HCT116 (cell line): ENCODE measurements at regions not wholly inside any gene's neighbourhood (a gene's known extent, or its start where the extent isn't known, plus 50 kb on each side); places are given as distances from the start of the nearest gene placed in this dataset.

Experiments used
- ATAC-seq: fragments of 200-7000 bp; cut with Tn5 transposase; 2 replicates; pipeline ENCODE4 v1.9.1; 2020; ENCODE audit warnings: mild to moderate bottlenecking, moderate library complexity
- BruUV-seq: library from RNA; stranded (reverse); fragments of 400-500 nt; replicated peaks from 2 replicates; lab custom pipeline; 2021; lab: Mats Ljungman, UMichigan
- CTCF ChIA-PET: fragments of 300-600 bp; sonication (Branson Sonifier 250); formaldehyde crosslinking; loops from one replicate; lab custom pipeline; 2021; ENCODE audit warnings: antibody characterized with exemption; lab: Charles Lee
- POLR2A ChIA-PET: fragments of 300-600, 350-600 bp; sonication (Branson Sonifier 250); formaldehyde crosslinking; loops from one replicate; lab custom pipeline; 2021; ENCODE audit warnings: antibody characterized with exemption; lab: Charles Lee
- RAD21 ChIA-PET, 2 experiments: fragments of 300-600 bp; sonication (Branson Sonifier 250); formaldehyde crosslinking; loops; one replicate each; lab custom pipeline; 2023; ENCODE audit warnings: low total read pairs in 2 of 2; ENCODE audit not compliant: uncharacterized antibody in 2 of 2, unreplicated experiment in 2 of 2, low non-redundant PET in 1 of 2; lab: Charles Lee
- DNase-seq: peaks from one replicate; pipeline ENCODE4 v3.0.0-alpha.2; 2010; ENCODE audit warnings: low read depth, low spot score
- H2AFZ ChIP-seq: fragments of 200-600 bp; shearing (Covaris generic), sonication (generic); 2 replicates; pipeline ENCODE4 v1.6.1; 2017; ENCODE audit warnings: low read depth, mixed run types, mixed read lengths, antibody characterized with exemption, low read length; ENCODE audit not compliant: poor library complexity, severe bottlenecking
- H3K27ac ChIP-seq: 2 replicates; pipeline ENCODE4 v1.5.1; 2012; ENCODE audit warnings: low read depth, low read length
- H3K27me3 ChIP-seq: fragments of 200-600 bp; sonication (generic); 2 replicates; pipeline ENCODE4 v1.6.1; 2016; ENCODE audit warnings: mixed run types, low read length, mixed read lengths; ENCODE audit not compliant: insufficient read depth
- H3K36me3 ChIP-seq, 2 experiments: fragments of 200-500 bp in 1 of 2; fragments of 200-600 bp in 1 of 2; sonication (Bioruptor generic) in 1 of 2; sonication (generic) in 1 of 2; 2 replicates each; pipeline versions ENCODE4 v1.5.1 to v1.6.1; 2014 to 2016; ENCODE audit warnings: low read length in 2 of 2, inconsistent platforms in 1 of 2, mixed read lengths in 1 of 2, mixed run types in 1 of 2; ENCODE audit not compliant: insufficient read depth in 2 of 2, control insufficient read depth in 1 of 2
- H3K4me1 ChIP-seq, 2 experiments: fragments of 200-600 bp in 1 of 2; sonication (generic) in 1 of 2; 2 replicates each; pipeline versions ENCODE4 v1.5.1 to v1.6.1; 2012 to 2017; ENCODE audit warnings: low read length in 2 of 2, inconsistent platforms in 1 of 2, mild to moderate bottlenecking in 1 of 2, mixed read lengths in 1 of 2, mixed run types in 1 of 2, moderate library complexity in 1 of 2; ENCODE audit not compliant: insufficient read depth in 2 of 2, control insufficient read depth in 1 of 2
- H3K4me2 ChIP-seq: fragments of 200-600 bp; sonication (generic); 2 replicates; pipeline ENCODE4 v1.6.1; 2017; ENCODE audit warnings: mixed run types, low read length, mixed read lengths
- H3K4me3 ChIP-seq, 2 experiments: fragments of 200-600 bp in 1 of 2; sonication (generic) in 1 of 2; replicated peaks in 1 of 2; 2 replicates each; pipeline ENCODE4 v1.5.1; 2011 to 2016; ENCODE audit warnings: low read length in 2 of 2, control low read depth in 1 of 2, low read depth in 1 of 2, mild to moderate bottlenecking in 1 of 2, mixed read lengths in 1 of 2, mixed run types in 1 of 2
- H3K79me2 ChIP-seq: fragments of 200-600 bp; sonication (generic); 2 replicates; pipeline ENCODE4 v1.6.1; 2017; ENCODE audit warnings: mild to moderate bottlenecking, mixed run types, low read length, moderate library complexity, mixed read lengths; ENCODE audit not compliant: insufficient read depth
- H3K9ac ChIP-seq: fragments of 200-600 bp; sonication (generic); 2 replicates; pipeline ENCODE4 v1.6.1; 2016; ENCODE audit warnings: low read length, mixed read lengths
- H3K9me2 ChIP-seq: fragments of 200-600 bp; sonication (generic), shearing (Covaris generic); 2 replicates; pipeline ENCODE4 v1.6.1; 2017; ENCODE audit warnings: mixed run types, mild to moderate bottlenecking, moderate library complexity; ENCODE audit not compliant: insufficient read depth
- H3K9me3 ChIP-seq, 2 experiments: fragments of 200-500 bp in 1 of 2; fragments of 200-600 bp in 1 of 2; sonication (Bioruptor generic) in 1 of 2; sonication (generic) in 1 of 2; 2 replicates each; pipeline ENCODE4 v1.6.1; 2014 to 2017; ENCODE audit warnings: low read length in 2 of 2, mixed read lengths in 2 of 2, inconsistent platforms in 1 of 2, low read depth in 1 of 2, mild to moderate bottlenecking in 1 of 2, mixed run types in 1 of 2, moderate library complexity in 1 of 2; ENCODE audit not compliant: control insufficient read depth in 1 of 2, insufficient read depth in 1 of 2
- H4K20me1 ChIP-seq: fragments of 200-600 bp; sonication (generic), shearing (Covaris generic); 2 replicates; pipeline ENCODE4 v1.6.1; 2017; ENCODE audit warnings: mixed run types, mild to moderate bottlenecking, moderate library complexity; ENCODE audit not compliant: insufficient read depth
- CBX3 ChIP-seq: IDR thresholded peaks from 2 replicates; pipeline ENCODE4 v1.6.1; 2012; ENCODE audit warnings: low read depth
- EGR1 ChIP-seq: IDR thresholded peaks from 2 replicates; pipeline ENCODE4 v1.6.1; 2012; ENCODE audit warnings: low read depth
- EZH2 ChIP-seq: fragments of 200-600 bp; sonication (generic); IDR thresholded peaks from 2 replicates; pipeline ENCODE4 v1.6.1; 2017; ENCODE audit warnings: antibody characterized with exemption, mixed run types
- EZH2phosphoT487 ChIP-seq: fragments of 200-600 bp; IDR thresholded peaks from 2 replicates; pipeline ENCODE4 v1.6.1; 2018; ENCODE audit warnings: antibody characterized with exemption, borderline replicate concordance
- FOSL1 ChIP-seq: IDR thresholded peaks from 2 replicates; pipeline ENCODE4 v1.6.1; 2012; ENCODE audit warnings: low read depth
- JUND ChIP-seq: IDR thresholded peaks from 2 replicates; pipeline ENCODE4 v1.6.1; 2012
- POLR2AphosphoS5 ChIP-seq: IDR thresholded peaks from 2 replicates; pipeline ENCODE4 v1.6.1; 2011; ENCODE audit warnings: mild to moderate bottlenecking, low read depth, low read length, moderate library complexity
- SIN3A ChIP-seq: IDR thresholded peaks from 2 replicates; pipeline ENCODE4 v1.6.1; 2012; ENCODE audit warnings: low read depth
- SP1 ChIP-seq: IDR thresholded peaks from 2 replicates; pipeline ENCODE4 v1.6.1; 2012; ENCODE audit warnings: low read depth
- ZNF274 ChIP-seq: fragments of 200-500 bp; sonication (Bioruptor generic); IDR thresholded peaks from 2 replicates; pipeline ENCODE4 v1.6.1; 2014; ENCODE audit warnings: mild to moderate bottlenecking, low read depth, low read length, inconsistent platforms
- intact Hi-C: fragments of 100-400 bp; cut with micrococcal nuclease; formaldehyde crosslinking; loops from 2 replicates; pipeline ENCODE4 v1.10.0; 2022
- TF ChIP-seq, protein P1 (sequence below): IDR thresholded peaks from 2 replicates; pipeline ENCODE4 v1.6.1; 2011; ENCODE audit warnings: mild to moderate bottlenecking, low read length, moderate library complexity; ENCODE audit not compliant: insufficient replicate concordance; ENCODE audit errors: extremely low read depth
- TF ChIP-seq, protein P2 (sequence below): IDR thresholded peaks from 2 replicates; pipeline ENCODE4 v1.6.1; 2012; ENCODE audit warnings: low read depth
- TF ChIP-seq, protein P3 (sequence below): IDR thresholded peaks from 2 replicates; pipeline ENCODE4 v1.6.1; 2012

DNA sequence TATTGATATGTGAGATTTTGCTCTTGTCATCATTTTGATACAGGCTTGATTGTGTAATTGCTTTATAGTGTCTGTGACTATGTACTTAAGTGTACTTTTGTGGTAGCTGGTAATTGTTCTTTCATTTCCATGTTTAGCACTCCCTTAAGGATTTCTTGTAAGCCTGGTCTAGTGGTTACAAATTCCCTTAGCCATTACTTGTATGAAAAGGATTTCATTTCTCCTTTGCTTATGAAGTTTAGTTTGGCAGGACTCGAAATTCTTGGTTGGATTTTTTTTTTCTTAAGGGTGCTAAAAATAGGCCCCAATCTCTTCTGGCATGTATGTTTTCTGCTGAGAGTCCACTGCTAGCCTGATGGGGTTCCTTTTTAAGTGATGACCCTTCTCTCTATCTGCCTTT is 346.8 kb downstream of the JRKL start:
- H3K79me2 ChIP-seq = no peaks in the 10 kb centered on the region
- ChIA-PET CTCF (no interaction called here), POLR2A (no interaction called here), RAD21 (no interaction called here)
- H3K9me2 ChIP-seq = no peaks in the 10 kb centered on the region
- intact Hi-C loops = no loop called here
- H3K9me3 ChIP-seq = no peaks in the 10 kb centered on the region; a peak in 1 of 4 replicates
- no peak overlapping the region for H3K9ac ChIP-seq
- H3K4me2 ChIP-seq = no peak overlapping the region
- H2AFZ ChIP-seq = no peak overlapping the region
- no peaks in the 10 kb centered on the region for H3K4me1 ChIP-seq
- no peak overlapping the region for H3K4me3 ChIP-seq
- DNase-seq (no peak), ATAC-seq (no peak)
- H3K27me3 ChIP-seq = no peaks in the 10 kb centered on the region
- H4K20me1 ChIP-seq = no peaks in the 10 kb centered on the region
- no peak for TF ChIP-seq FOSL1
- no peak for TF ChIP-seq EGR1
- TF ChIP-seq, protein P1, sequence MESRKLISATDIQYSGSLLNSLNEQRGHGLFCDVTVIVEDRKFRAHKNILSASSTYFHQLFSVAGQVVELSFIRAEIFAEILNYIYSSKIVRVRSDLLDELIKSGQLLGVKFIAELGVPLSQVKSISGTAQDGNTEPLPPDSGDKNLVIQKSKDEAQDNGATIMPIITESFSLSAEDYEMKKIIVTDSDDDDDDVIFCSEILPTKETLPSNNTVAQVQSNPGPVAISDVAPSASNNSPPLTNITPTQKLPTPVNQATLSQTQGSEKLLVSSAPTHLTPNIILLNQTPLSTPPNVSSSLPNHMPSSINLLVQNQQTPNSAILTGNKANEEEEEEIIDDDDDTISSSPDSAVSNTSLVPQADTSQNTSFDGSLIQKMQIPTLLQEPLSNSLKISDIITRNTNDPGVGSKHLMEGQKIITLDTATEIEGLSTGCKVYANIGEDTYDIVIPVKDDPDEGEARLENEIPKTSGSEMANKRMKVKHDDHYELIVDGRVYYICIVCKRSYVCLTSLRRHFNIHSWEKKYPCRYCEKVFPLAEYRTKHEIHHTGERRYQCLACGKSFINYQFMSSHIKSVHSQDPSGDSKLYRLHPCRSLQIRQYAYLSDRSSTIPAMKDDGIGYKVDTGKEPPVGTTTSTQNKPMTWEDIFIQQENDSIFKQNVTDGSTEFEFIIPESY = no peak
- TF ChIP-seq JUND = no peak
- no peak for TF ChIP-seq ZNF274
- TF ChIP-seq EZH2phosphoT487 = no peak
- no peak for TF ChIP-seq EZH2
- no peak for TF ChIP-seq SP1
- no peak for TF ChIP-seq POLR2AphosphoS5
- no peaks in the 10 kb centered on the region for H3K36me3 ChIP-seq
- no peak overlapping the region for H3K27ac ChIP-seq
- BruUV-seq = no TSS peak

DNA sequence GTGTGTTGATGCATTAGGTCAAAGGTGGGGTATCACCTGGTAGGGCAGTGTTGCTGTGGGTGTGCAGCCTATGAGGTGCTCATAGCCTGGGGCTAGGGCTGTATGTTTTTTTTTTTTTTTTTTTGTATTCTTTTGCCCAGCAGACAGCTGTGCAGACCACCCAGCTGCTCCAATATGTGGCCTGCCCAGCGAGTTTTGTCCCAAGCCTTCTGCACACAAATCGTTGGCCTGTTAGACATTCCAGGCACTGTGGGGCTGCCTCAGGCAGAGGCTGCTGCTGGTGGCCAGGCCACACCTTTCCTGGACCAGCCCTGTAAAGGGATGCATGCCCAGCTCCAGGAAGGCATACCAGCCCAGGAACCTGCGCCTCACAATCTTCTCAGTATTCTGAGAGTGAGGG is 348.5 kb downstream of the JRKL start:
- CTCF ChIA-PET = no interaction called here
- no peaks in the 10 kb centered on the region; a peak in 1 of 4 replicates for H3K9me3 ChIP-seq
- H3K79me2 ChIP-seq = no peaks in the 10 kb centered on the region
- DNase-seq = no peak
- no peak for ATAC-seq
- no peak overlapping the region for H3K4me2 ChIP-seq
- RAD21 ChIA-PET = no interaction called here
- H3K9ac ChIP-seq = no peak overlapping the region
- BruUV-seq = no TSS peak
- no peaks in the 10 kb centered on the region for H3K4me1 ChIP-seq
- POLR2A ChIA-PET = no interaction called here
- H3K9me2 ChIP-seq = no peaks in the 10 kb centered on the region
- intact Hi-C loops = no loop called here
- H3K27ac ChIP-seq = no peak overlapping the region
- H3K27me3 ChIP-seq = no peaks in the 10 kb centered on the region
- H2AFZ ChIP-seq = no peak overlapping the region
- H3K36me3 ChIP-seq = no peaks in the 10 kb centered on the region
- H4K20me1 ChIP-seq = no peaks in the 10 kb centered on the region
- no peak overlapping the region for H3K4me3 ChIP-seq
- TF ChIP-seq EZH2phosphoT487 (no peak), SIN3A (no peak), SP1 (no peak), CBX3 (no peak)
- TF ChIP-seq, protein P2, sequence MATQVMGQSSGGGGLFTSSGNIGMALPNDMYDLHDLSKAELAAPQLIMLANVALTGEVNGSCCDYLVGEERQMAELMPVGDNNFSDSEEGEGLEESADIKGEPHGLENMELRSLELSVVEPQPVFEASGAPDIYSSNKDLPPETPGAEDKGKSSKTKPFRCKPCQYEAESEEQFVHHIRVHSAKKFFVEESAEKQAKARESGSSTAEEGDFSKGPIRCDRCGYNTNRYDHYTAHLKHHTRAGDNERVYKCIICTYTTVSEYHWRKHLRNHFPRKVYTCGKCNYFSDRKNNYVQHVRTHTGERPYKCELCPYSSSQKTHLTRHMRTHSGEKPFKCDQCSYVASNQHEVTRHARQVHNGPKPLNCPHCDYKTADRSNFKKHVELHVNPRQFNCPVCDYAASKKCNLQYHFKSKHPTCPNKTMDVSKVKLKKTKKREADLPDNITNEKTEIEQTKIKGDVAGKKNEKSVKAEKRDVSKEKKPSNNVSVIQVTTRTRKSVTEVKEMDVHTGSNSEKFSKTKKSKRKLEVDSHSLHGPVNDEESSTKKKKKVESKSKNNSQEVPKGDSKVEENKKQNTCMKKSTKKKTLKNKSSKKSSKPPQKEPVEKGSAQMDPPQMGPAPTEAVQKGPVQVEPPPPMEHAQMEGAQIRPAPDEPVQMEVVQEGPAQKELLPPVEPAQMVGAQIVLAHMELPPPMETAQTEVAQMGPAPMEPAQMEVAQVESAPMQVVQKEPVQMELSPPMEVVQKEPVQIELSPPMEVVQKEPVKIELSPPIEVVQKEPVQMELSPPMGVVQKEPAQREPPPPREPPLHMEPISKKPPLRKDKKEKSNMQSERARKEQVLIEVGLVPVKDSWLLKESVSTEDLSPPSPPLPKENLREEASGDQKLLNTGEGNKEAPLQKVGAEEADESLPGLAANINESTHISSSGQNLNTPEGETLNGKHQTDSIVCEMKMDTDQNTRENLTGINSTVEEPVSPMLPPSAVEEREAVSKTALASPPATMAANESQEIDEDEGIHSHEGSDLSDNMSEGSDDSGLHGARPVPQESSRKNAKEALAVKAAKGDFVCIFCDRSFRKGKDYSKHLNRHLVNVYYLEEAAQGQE = no peak
- TF ChIP-seq, protein P3, sequence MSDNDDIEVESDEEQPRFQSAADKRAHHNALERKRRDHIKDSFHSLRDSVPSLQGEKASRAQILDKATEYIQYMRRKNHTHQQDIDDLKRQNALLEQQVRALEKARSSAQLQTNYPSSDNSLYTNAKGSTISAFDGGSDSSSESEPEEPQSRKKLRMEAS = no peak
- TF ChIP-seq, protein P1 = no peak
